Esophagus muscularis mucosa (tissue), 3 donors: ENCODE measurements at regions not wholly inside any gene's neighbourhood (a gene's known extent, or its start where the extent isn't known, plus 50 kb on each side); places are given as distances from the start of the nearest gene placed in this dataset.

Experiments used
- POLR2A ChIP-seq: fragments of 450-650 bp; IDR thresholded peaks from one replicate; pipeline ENCODE4 v1.6.1; 2017; ENCODE audit warnings: antibody characterized with exemption, moderate library complexity, mild to moderate bottlenecking, low read depth
- TF ChIP-seq, protein P1 (sequence below), 3 experiments: fragments of 200-600 bp in 2 of 3; fragments of 450-650 bp in 1 of 3; sonication (generic) in 2 of 3; IDR thresholded peaks; one replicate each; pipeline ENCODE4 v1.5.1; 2017 to 2019; ENCODE audit warnings: antibody characterized with exemption in 3 of 3, mild to moderate bottlenecking in 2 of 3, moderate library complexity in 1 of 3

DNA sequence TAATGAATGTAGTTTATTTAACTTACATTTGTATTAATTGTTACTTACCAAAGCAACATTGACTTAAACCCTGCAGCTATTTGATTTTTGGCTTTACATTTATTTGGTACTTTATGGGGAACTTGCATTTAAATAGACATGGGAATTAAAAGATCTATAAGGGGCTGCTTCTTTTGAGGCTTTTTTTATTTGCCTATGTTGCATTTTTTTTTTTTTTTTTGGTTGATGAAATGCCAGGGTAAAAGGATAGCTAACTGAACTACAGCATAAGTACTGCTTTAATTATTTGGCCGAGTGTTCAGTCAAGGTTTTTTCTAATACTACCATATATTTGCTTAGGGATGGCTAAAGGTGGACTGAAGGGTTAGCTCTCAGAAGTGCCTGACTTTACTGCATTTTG is 62.5 kb upstream of the CDH4 start:
- TF ChIP-seq, protein P1, sequence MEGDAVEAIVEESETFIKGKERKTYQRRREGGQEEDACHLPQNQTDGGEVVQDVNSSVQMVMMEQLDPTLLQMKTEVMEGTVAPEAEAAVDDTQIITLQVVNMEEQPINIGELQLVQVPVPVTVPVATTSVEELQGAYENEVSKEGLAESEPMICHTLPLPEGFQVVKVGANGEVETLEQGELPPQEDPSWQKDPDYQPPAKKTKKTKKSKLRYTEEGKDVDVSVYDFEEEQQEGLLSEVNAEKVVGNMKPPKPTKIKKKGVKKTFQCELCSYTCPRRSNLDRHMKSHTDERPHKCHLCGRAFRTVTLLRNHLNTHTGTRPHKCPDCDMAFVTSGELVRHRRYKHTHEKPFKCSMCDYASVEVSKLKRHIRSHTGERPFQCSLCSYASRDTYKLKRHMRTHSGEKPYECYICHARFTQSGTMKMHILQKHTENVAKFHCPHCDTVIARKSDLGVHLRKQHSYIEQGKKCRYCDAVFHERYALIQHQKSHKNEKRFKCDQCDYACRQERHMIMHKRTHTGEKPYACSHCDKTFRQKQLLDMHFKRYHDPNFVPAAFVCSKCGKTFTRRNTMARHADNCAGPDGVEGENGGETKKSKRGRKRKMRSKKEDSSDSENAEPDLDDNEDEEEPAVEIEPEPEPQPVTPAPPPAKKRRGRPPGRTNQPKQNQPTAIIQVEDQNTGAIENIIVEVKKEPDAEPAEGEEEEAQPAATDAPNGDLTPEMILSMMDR (IDR thresholded peaks at IDR 0.05), result no peak
- no peak for TF ChIP-seq POLR2A
